Testis (tissue), 2 donors: ENCODE measurements at regions not wholly inside any gene's neighbourhood (a gene's known extent, or its start where the extent isn't known, plus 50 kb on each side); places are given as distances from the start of the nearest gene placed in this dataset.

Experiments
- DNase-seq: peaks from one replicate; pipeline ENCODE4 v3.0.0-alpha.2; 2019
- H3K27ac ChIP-seq, 2 donors: fragments of 200-600 bp; sonication (generic); one replicate each; pipeline ENCODE4 v1.5.1; 2019
- H3K27me3 ChIP-seq: fragments of 200-600 bp; sonication (generic); one replicate; pipeline ENCODE4 v1.5.1; 2019
- H3K36me3 ChIP-seq: fragments of 200-600 bp; sonication (generic); one replicate; pipeline ENCODE4 v1.5.1; 2017; ENCODE audit warnings: low read depth; ENCODE audit errors: missing control alignments
- H3K4me1 ChIP-seq: fragments of 200-600 bp; sonication (generic); one replicate; pipeline ENCODE4 v1.5.1; 2019
- H3K4me3 ChIP-seq, 2 donors: fragments of 200-600 bp; sonication (generic); one replicate each; pipeline ENCODE4 v1.5.1; 2017 to 2019
- H3K9me3 ChIP-seq: fragments of 200-600 bp; sonication (generic); one replicate; pipeline ENCODE4 v1.5.1; 2017
- POLR2A ChIP-seq: fragments of 450-650 bp; IDR thresholded peaks from one replicate; pipeline ENCODE4 v1.6.1; 2017; ENCODE audit warnings: antibody characterized with exemption, mild to moderate bottlenecking, moderate library complexity
- WGBS, 2 donors: methylation state at CpG; one replicate each; pipeline ENCODE4 v1.1.5; 2018; 5-methylcytosine and 5-hydroxymethylcytosine counted together
- intact Hi-C: fragments of 100-400 bp; cut with DNase I; formaldehyde crosslinking; loops from one replicate; pipeline ENCODE4 v1.15.1; 2023; ENCODE audit warnings: low total_unique reads
- TF ChIP-seq, protein P1 (sequence below), 3 experiments: fragments of 450-650 bp in 2 of 3; fragments of 200-600 bp in 1 of 3; sonication (generic) in 1 of 3; IDR thresholded peaks; one replicate each; pipeline ENCODE4 v1.5.1; 2016 to 2019; ENCODE audit warnings: antibody characterized with exemption in 3 of 3, mild to moderate bottlenecking in 2 of 3, moderate library complexity in 1 of 3

DNA sequence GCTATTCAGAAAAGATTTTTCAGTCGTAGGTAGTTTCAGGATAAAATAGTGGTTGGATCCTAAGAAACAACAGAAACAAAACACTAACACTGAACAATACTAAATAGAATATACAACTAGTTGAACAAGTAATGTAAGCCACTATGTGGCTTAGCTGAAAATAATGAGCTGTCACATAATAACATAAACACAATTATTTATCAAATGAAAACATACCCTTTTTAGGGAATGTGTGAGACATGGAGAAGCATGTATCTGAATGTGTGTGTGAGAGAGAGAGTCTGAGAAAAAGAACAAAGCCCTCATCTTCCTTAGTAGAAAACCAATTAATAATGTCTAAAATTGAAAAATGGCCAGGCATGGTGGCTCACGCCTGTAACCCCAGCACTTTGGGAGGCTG is 122.6 kb upstream of the LOC128125822 start:
- Histone ChIP-seq H3K27me3 (no peaks in the 10 kb centered on the region), H3K4me3 (no peak overlapping the region), H3K27ac (no peak overlapping the region), H3K9me3 (no peaks in the 10 kb centered on the region), H3K4me1 (no peaks in the 10 kb centered on the region), H3K36me3 (no peaks in the 10 kb centered on the region)
- TF ChIP-seq, protein P1, sequence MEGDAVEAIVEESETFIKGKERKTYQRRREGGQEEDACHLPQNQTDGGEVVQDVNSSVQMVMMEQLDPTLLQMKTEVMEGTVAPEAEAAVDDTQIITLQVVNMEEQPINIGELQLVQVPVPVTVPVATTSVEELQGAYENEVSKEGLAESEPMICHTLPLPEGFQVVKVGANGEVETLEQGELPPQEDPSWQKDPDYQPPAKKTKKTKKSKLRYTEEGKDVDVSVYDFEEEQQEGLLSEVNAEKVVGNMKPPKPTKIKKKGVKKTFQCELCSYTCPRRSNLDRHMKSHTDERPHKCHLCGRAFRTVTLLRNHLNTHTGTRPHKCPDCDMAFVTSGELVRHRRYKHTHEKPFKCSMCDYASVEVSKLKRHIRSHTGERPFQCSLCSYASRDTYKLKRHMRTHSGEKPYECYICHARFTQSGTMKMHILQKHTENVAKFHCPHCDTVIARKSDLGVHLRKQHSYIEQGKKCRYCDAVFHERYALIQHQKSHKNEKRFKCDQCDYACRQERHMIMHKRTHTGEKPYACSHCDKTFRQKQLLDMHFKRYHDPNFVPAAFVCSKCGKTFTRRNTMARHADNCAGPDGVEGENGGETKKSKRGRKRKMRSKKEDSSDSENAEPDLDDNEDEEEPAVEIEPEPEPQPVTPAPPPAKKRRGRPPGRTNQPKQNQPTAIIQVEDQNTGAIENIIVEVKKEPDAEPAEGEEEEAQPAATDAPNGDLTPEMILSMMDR (IDR thresholded peaks at IDR 0.05), result no peak
- TF ChIP-seq POLR2A, result no peak
- intact Hi-C loops, result no loop called here
- WGBS, 2 donors, result 84 to 94% methylated on average over 2 of the region's 2 CpGs
- no peak for DNase-seq

DNA sequence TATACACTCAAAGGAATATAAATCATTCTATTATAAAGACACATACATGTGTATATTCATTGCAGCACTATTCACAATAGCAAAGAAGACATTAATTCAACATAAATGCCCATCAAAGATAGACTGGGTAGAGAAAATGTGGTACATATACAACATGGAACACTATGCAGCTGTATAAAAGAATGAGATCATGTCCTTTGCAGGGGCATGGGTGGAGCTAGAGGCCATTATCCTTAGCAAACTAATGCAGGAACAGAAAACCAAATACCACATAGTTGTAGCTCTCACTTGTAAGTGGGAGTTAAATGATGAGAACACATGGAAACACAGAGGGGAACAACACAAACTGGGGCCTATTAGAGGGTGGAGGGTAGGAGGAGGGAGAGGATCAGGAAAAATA is 121.0 kb upstream of the LOC128125822 start:
- no peak overlapping the region for H3K4me3 ChIP-seq
- no peaks in the 10 kb centered on the region for H3K4me1 ChIP-seq
- no peaks in the 10 kb centered on the region for H3K9me3 ChIP-seq
- no peaks in the 10 kb centered on the region for H3K36me3 ChIP-seq
- no peak overlapping the region for H3K27ac ChIP-seq
- no peaks in the 10 kb centered on the region for H3K27me3 ChIP-seq
- intact Hi-C loops, result no loop called here
- TF ChIP-seq, protein P1 (IDR thresholded peaks at IDR 0.05), result no peak
- TF ChIP-seq POLR2A, result no peak
- DNase-seq, result no peak

DNA sequence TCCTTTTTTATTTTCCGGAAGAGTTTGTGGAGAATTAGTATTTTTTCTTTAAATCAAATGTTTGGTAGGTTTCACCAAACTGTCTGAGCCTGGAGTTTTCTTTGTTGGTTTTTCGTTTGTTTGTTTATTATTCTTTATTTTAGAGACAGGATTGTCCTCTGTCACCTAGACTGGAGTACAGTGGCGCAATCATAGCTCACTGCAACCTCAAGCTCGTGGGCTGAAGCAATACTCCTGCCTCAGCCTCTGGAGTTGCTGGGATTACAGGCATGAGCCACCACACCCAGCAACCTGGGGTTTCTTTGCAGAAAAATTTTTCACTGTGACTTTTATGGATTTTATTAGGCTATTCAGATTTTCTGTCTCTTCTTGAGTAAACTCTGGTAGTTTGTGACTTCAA is 120.2 kb upstream of the LOC128125822 start:
- no peaks in the 10 kb centered on the region for H3K9me3 ChIP-seq
- no peak overlapping the region for H3K4me3 ChIP-seq
- no peaks in the 10 kb centered on the region for H3K27me3 ChIP-seq
- no peak overlapping the region for H3K27ac ChIP-seq
- intact Hi-C loops, result no loop called here
- 75 to 79% methylated on average over 4 of the region's 4 CpGs for WGBS, 2 donors
- H3K36me3 ChIP-seq, result no peaks in the 10 kb centered on the region
- TF ChIP-seq, protein P1 (IDR thresholded peaks at IDR 0.05), result no peak
- no peak for TF ChIP-seq POLR2A
- no peak for DNase-seq
- H3K4me1 ChIP-seq, result no peaks in the 10 kb centered on the region

DNA sequence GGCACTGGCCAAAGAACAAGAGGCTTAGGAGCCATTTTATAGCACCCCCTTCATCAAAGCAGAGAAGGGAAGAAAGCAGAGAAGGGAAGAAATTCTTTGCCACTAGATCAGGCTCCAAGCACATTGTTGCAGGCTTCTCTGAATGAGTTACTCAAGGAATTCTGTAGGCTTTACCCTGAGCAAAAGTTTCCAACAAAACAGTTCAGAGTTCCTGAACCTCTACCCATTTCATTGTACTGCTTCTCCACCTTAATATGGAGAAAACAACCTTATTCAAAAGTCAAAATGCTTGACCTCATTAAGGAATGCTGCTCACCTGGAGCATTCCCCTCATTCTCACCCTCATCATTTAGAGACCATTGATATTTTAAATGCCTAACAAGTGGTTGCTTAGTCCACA is 115.5 kb upstream of the LOC128125822 start:
- intact Hi-C loops, result no loop called here
- H3K4me3 ChIP-seq, result no peak overlapping the region
- no peak for DNase-seq
- H3K36me3 ChIP-seq, result no peaks in the 10 kb centered on the region
- no peaks in the 10 kb centered on the region for H3K9me3 ChIP-seq
- H3K27ac ChIP-seq, result no peak overlapping the region
- no peak for TF ChIP-seq POLR2A
- TF ChIP-seq, protein P1 (IDR thresholded peaks at IDR 0.05), result no peak
- H3K4me1 ChIP-seq, result no peaks in the 10 kb centered on the region
- no peaks in the 10 kb centered on the region for H3K27me3 ChIP-seq

DNA sequence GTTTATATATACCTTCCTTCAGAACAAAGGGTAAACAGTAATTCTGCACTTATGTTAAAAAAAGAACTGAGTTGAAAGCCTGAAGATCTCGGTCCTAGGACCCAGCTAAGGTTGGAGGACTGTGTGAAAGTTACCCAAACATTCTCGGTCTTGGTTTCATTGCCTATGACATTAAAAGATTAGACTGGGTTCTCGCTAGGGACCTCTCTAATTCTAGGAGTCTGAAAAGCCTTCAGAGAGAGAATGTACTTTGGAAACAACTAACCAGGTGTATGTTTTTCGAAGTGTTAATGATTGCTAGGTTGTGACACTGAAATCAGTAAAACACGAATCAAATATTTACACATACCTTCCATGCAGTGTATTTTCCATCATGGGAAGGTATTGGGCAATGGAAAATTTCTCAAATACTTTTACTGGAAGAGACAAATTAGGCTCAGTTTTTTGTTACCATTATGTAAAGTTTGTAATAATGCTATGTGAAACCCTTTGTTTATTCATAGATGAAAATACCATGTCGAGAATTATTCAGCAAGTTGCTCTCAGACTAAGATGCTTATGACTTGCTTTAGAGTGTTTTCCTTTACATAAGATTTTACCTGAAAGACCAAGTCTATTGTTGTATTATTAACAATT is 113.7 kb upstream of the LOC128125822 start:
- Histone ChIP-seq H3K27ac (no peak overlapping the region), H3K27me3 (no peaks in the 10 kb centered on the region), H3K4me1 (no peaks in the 10 kb centered on the region), H3K9me3 (no peaks in the 10 kb centered on the region), H3K36me3 (no peaks in the 10 kb centered on the region), H3K4me3 (no peak overlapping the region)
- intact Hi-C loops, result no loop called here
- no peak for TF ChIP-seq POLR2A
- TF ChIP-seq, protein P1 (IDR thresholded peaks at IDR 0.05), result no peak
- 92% methylated on average over 6 of the region's 6 CpGs for WGBS, 2 donors
- no peak for DNase-seq
